PFSK-1 (cell line): ENCODE measurements at regions not wholly inside any gene's neighbourhood (a gene's known extent, or its start where the extent isn't known, plus 50 kb on each side); places are given as distances from the start of the nearest gene placed in this dataset.

Experiments used
- POLR2AphosphoS5 ChIP-seq: IDR thresholded peaks from 2 replicates; pipeline ENCODE4 v1.6.1; 2012; ENCODE audit warnings: low read depth, mild to moderate bottlenecking, control low read depth, low read length, moderate library complexity
- REST ChIP-seq, 2 experiments: IDR thresholded peaks; 2 replicates each; pipeline versions ENCODE4 v1.6.1 to v1.8.0; 2011 to 2012; ENCODE audit warnings: low read depth in 2 of 2, low read length in 2 of 2, control low read depth in 1 of 2, inconsistent platforms in 1 of 2, mild to moderate bottlenecking in 1 of 2, moderate library complexity in 1 of 2; ENCODE audit not compliant: insufficient read depth in 1 of 2
- SIN3A ChIP-seq: IDR thresholded peaks from 2 replicates; pipeline ENCODE4 v1.6.1; 2012; ENCODE audit warnings: mild to moderate bottlenecking, low read length, moderate library complexity, borderline replicate concordance; ENCODE audit not compliant: insufficient read depth

GRCh38 chr12:66823857-66824570, 145.1 kb upstream of the GRIP1 start:
- no peak for TF ChIP-seq REST (IDR thresholded peaks at IDR 0.05; ENCODE audit: insufficient read depth in 1 of 2, low read depth in 2 of 2, low read length in 2 of 2)
- no peak for TF ChIP-seq SIN3A
- TF ChIP-seq POLR2AphosphoS5 = no peak
